ENCODE measurements at regions not wholly inside any gene's neighbourhood (a gene's known extent, or its start where the extent isn't known, plus 50 kb on each side); places are given as distances from the start of the nearest gene placed in this dataset.

GRCh38 chr3:197431346-197431910 is 124.3 kb downstream of the BDH1 start:
- Histone ChIP-seq H3K36me3 (ENCODE audit: control insufficient read depth in 1 of 2, insufficient read depth in 2 of 2, low read length in 2 of 2) (no peaks in the 10 kb centered on the region), H3K27ac (ENCODE audit: low read depth, low read length) (no peak overlapping the region), H3K4me1 (ENCODE audit: control insufficient read depth in 1 of 2, insufficient read depth in 2 of 2, low read length in 2 of 2) (peaks cover 10 to 16% of the 10 kb centered on the region in 2 donors), H3K9me3 (ENCODE audit: control insufficient read depth in 1 of 2, low read length in 2 of 2) (no peaks in the 10 kb centered on the region), H3K27me3 (ENCODE audit: control insufficient read depth in 1 of 2, insufficient read depth in 2 of 2, low read length in 2 of 2) (peaks cover 0 to 9% of the 10 kb centered on the region in 2 donors), H3K9ac (ENCODE audit: low read depth in 1 of 2, low read length in 2 of 2) (no peak overlapping the region), H3K4me3 (ENCODE audit: low read depth in 1 of 2, low read length in 2 of 2) (no peak overlapping the region)

- peaks cover 0 to 9% of the 10 kb centered on the region in 2 donors for H3K27me3 ChIP-seq (ENCODE audit: control insufficient read depth in 1 of 2, insufficient read depth in 2 of 2, low read length in 2 of 2)
- H3K9ac ChIP-seq (ENCODE audit: low read depth in 1 of 2, low read length in 2 of 2), result no peak overlapping the region
- H3K27ac ChIP-seq (ENCODE audit: low read depth, low read length), result no peak overlapping the region
- no peaks in the 10 kb centered on the region for H3K9me3 ChIP-seq (ENCODE audit: control insufficient read depth in 1 of 2, low read length in 2 of 2)
- H3K4me1 ChIP-seq (ENCODE audit: control insufficient read depth in 1 of 2, insufficient read depth in 2 of 2, low read length in 2 of 2), result peaks cover 10 to 16% of the 10 kb centered on the region in 2 donors
- H3K4me3 ChIP-seq (ENCODE audit: low read depth in 1 of 2, low read length in 2 of 2), result no peak overlapping the region
- H3K36me3 ChIP-seq (ENCODE audit: control insufficient read depth in 1 of 2, insufficient read depth in 2 of 2, low read length in 2 of 2), result no peaks in the 10 kb centered on the region
These were observed 124.8 kb downstream of the BDH1 start for GRCh38 chr3:197430934-197431333.

GRCh38 chr3:197430502-197430901 is 125.3 kb downstream of the BDH1 start:
- peaks cover 10 to 16% of the 10 kb centered on the region in 2 donors for H3K4me1 ChIP-seq (ENCODE audit: control insufficient read depth in 1 of 2, insufficient read depth in 2 of 2, low read length in 2 of 2)
- H3K36me3 ChIP-seq (ENCODE audit: control insufficient read depth in 1 of 2, insufficient read depth in 2 of 2, low read length in 2 of 2), result no peaks in the 10 kb centered on the region
- H3K27ac ChIP-seq (ENCODE audit: low read depth, low read length), result no peak overlapping the region
- peaks cover 0 to 11% of the 10 kb centered on the region in 2 donors for H3K27me3 ChIP-seq (ENCODE audit: control insufficient read depth in 1 of 2, insufficient read depth in 2 of 2, low read length in 2 of 2)
- H3K9ac ChIP-seq (ENCODE audit: low read depth in 1 of 2, low read length in 2 of 2), result no peak overlapping the region
- no peaks in the 10 kb centered on the region for H3K9me3 ChIP-seq (ENCODE audit: control insufficient read depth in 1 of 2, low read length in 2 of 2)
- no peak overlapping the region for H3K4me3 ChIP-seq (ENCODE audit: low read depth in 1 of 2, low read length in 2 of 2)

- H3K9ac ChIP-seq (ENCODE audit: low read depth in 1 of 2, low read length in 2 of 2), result no peak overlapping the region
- H3K27ac ChIP-seq (ENCODE audit: low read depth, low read length), result no peak overlapping the region
- peaks cover 0 to 14% of the 10 kb centered on the region in 2 donors for H3K27me3 ChIP-seq (ENCODE audit: control insufficient read depth in 1 of 2, insufficient read depth in 2 of 2, low read length in 2 of 2)
- H3K4me1 ChIP-seq (ENCODE audit: control insufficient read depth in 1 of 2, insufficient read depth in 2 of 2, low read length in 2 of 2), result peaks cover 10 to 16% of the 10 kb centered on the region in 2 donors
- H3K4me3 ChIP-seq (ENCODE audit: low read depth in 1 of 2, low read length in 2 of 2), result no peak overlapping the region
- no peaks in the 10 kb centered on the region for H3K36me3 ChIP-seq (ENCODE audit: control insufficient read depth in 1 of 2, insufficient read depth in 2 of 2, low read length in 2 of 2)
- no peaks in the 10 kb centered on the region for H3K9me3 ChIP-seq (ENCODE audit: control insufficient read depth in 1 of 2, low read length in 2 of 2)
These were observed 126.8 kb downstream of the BDH1 start for GRCh38 chr3:197428952-197429351.

- peaks cover 10 to 16% of the 10 kb centered on the region in 2 donors for H3K4me1 ChIP-seq (ENCODE audit: control insufficient read depth in 1 of 2, insufficient read depth in 2 of 2, low read length in 2 of 2)
- H3K36me3 ChIP-seq (ENCODE audit: control insufficient read depth in 1 of 2, insufficient read depth in 2 of 2, low read length in 2 of 2), result no peaks in the 10 kb centered on the region
- peaks cover 0 to 14% of the 10 kb centered on the region in 2 donors for H3K27me3 ChIP-seq (ENCODE audit: control insufficient read depth in 1 of 2, insufficient read depth in 2 of 2, low read length in 2 of 2)
- H3K9me3 ChIP-seq (ENCODE audit: control insufficient read depth in 1 of 2, low read length in 2 of 2), result no peaks in the 10 kb centered on the region
- no peak overlapping the region for H3K4me3 ChIP-seq (ENCODE audit: low read depth in 1 of 2, low read length in 2 of 2)
- no peak overlapping the region for H3K27ac ChIP-seq (ENCODE audit: low read depth, low read length)
- H3K9ac ChIP-seq (ENCODE audit: low read depth in 1 of 2, low read length in 2 of 2), result no peak overlapping the region
These were observed 127.5 kb downstream of the BDH1 start for GRCh38 chr3:197428117-197428801.

- H3K27me3 ChIP-seq (ENCODE audit: control insufficient read depth in 1 of 2, insufficient read depth in 2 of 2, low read length in 2 of 2), result peaks cover 0 to 14% of the 10 kb centered on the region in 2 donors
- H3K4me1 ChIP-seq (ENCODE audit: control insufficient read depth in 1 of 2, insufficient read depth in 2 of 2, low read length in 2 of 2), result peaks cover 10 to 16% of the 10 kb centered on the region in 2 donors
- no peak overlapping the region for H3K4me3 ChIP-seq (ENCODE audit: low read depth in 1 of 2, low read length in 2 of 2)
- H3K9me3 ChIP-seq (ENCODE audit: control insufficient read depth in 1 of 2, low read length in 2 of 2), result no peaks in the 10 kb centered on the region
- H3K27ac ChIP-seq (ENCODE audit: low read depth, low read length), result no peak overlapping the region
- no peaks in the 10 kb centered on the region for H3K36me3 ChIP-seq (ENCODE audit: control insufficient read depth in 1 of 2, insufficient read depth in 2 of 2, low read length in 2 of 2)
- no peak overlapping the region for H3K9ac ChIP-seq (ENCODE audit: low read depth in 1 of 2, low read length in 2 of 2)
These were observed 128.6 kb upstream of the DLG1 start for GRCh38 chr3:197427021-197427420.

- no peaks in the 10 kb centered on the region for H3K9me3 ChIP-seq (ENCODE audit: control insufficient read depth in 1 of 2, low read length in 2 of 2)
- H3K4me3 ChIP-seq (ENCODE audit: low read depth in 1 of 2, low read length in 2 of 2), result no peak overlapping the region
- peaks cover 10 to 16% of the 10 kb centered on the region in 2 donors for H3K4me1 ChIP-seq (ENCODE audit: control insufficient read depth in 1 of 2, insufficient read depth in 2 of 2, low read length in 2 of 2)
- no peak overlapping the region for H3K9ac ChIP-seq (ENCODE audit: low read depth in 1 of 2, low read length in 2 of 2)
- H3K27ac ChIP-seq (ENCODE audit: low read depth, low read length), result no peak overlapping the region
- no peaks in the 10 kb centered on the region for H3K36me3 ChIP-seq (ENCODE audit: control insufficient read depth in 1 of 2, insufficient read depth in 2 of 2, low read length in 2 of 2)
- H3K27me3 ChIP-seq (ENCODE audit: control insufficient read depth in 1 of 2, insufficient read depth in 2 of 2, low read length in 2 of 2), result peaks cover 0 to 14% of the 10 kb centered on the region in 2 donors
These were observed 127.7 kb upstream of the DLG1 start for GRCh38 chr3:197426121-197426566.

GRCh38 chr3:197425485-197426120 is 127.2 kb upstream of the DLG1 start:
- peaks cover 0 to 14% of the 10 kb centered on the region in 2 donors for H3K27me3 ChIP-seq (ENCODE audit: control insufficient read depth in 1 of 2, insufficient read depth in 2 of 2, low read length in 2 of 2)
- no peaks in the 10 kb centered on the region for H3K9me3 ChIP-seq (ENCODE audit: control insufficient read depth in 1 of 2, low read length in 2 of 2)
- H3K9ac ChIP-seq (ENCODE audit: low read depth in 1 of 2, low read length in 2 of 2), result no peak overlapping the region
- peaks cover 10 to 16% of the 10 kb centered on the region in 2 donors for H3K4me1 ChIP-seq (ENCODE audit: control insufficient read depth in 1 of 2, insufficient read depth in 2 of 2, low read length in 2 of 2)
- H3K36me3 ChIP-seq (ENCODE audit: control insufficient read depth in 1 of 2, insufficient read depth in 2 of 2, low read length in 2 of 2), result no peaks in the 10 kb centered on the region
- no peak overlapping the region for H3K27ac ChIP-seq (ENCODE audit: low read depth, low read length)
- H3K4me3 ChIP-seq (ENCODE audit: low read depth in 1 of 2, low read length in 2 of 2), result no peak overlapping the region

- peaks cover 10 to 16% of the 10 kb centered on the region in 2 donors for H3K4me1 ChIP-seq (ENCODE audit: control insufficient read depth in 1 of 2, insufficient read depth in 2 of 2, low read length in 2 of 2)
- no peak overlapping the region for H3K27ac ChIP-seq (ENCODE audit: low read depth, low read length)
- H3K9me3 ChIP-seq (ENCODE audit: control insufficient read depth in 1 of 2, low read length in 2 of 2), result no peaks in the 10 kb centered on the region
- no peaks in the 10 kb centered on the region for H3K36me3 ChIP-seq (ENCODE audit: control insufficient read depth in 1 of 2, insufficient read depth in 2 of 2, low read length in 2 of 2)
- no peak overlapping the region for H3K9ac ChIP-seq (ENCODE audit: low read depth in 1 of 2, low read length in 2 of 2)
- H3K27me3 ChIP-seq (ENCODE audit: control insufficient read depth in 1 of 2, insufficient read depth in 2 of 2, low read length in 2 of 2), result peaks cover 0 to 14% of the 10 kb centered on the region in 2 donors
- H3K4me3 ChIP-seq (ENCODE audit: low read depth in 1 of 2, low read length in 2 of 2), result no peak overlapping the region
These were observed 126.5 kb upstream of the DLG1 start for GRCh38 chr3:197424674-197425484.
